ENCODE measurements at regions not wholly inside any gene's neighbourhood (a gene's known extent, or its start where the extent isn't known, plus 50 kb on each side); places are given as distances from the start of the nearest gene placed in this dataset.

- WGBS (ENCODE audit: insufficient coverage): 93% methylated on average over 4 of the region's 5 CpGs
- Histone ChIP-seq H3K4me1 (ENCODE audit: control extremely low read depth in 1 of 4, control insufficient read depth in 4 of 4, insufficient read depth in 4 of 4, low read length in 3 of 4) (no peaks in the 10 kb centered on the region), H3K27ac (ENCODE audit: insufficient read depth in 1 of 2, low read depth in 1 of 2, low read length in 2 of 2, poor library complexity in 1 of 2, severe bottlenecking in 2 of 2) (no peak overlapping the region), H3K4me3 (ENCODE audit: control insufficient read depth in 1 of 7, extremely low read depth in 1 of 7, insufficient read depth in 4 of 7, low read depth in 2 of 7, low read length in 6 of 7) (no peak overlapping the region), H3K27me3 (replicated peaks in 2 of 5; ENCODE audit: control insufficient read depth in 4 of 5, insufficient read depth in 5 of 5, low read length in 4 of 5) (no peaks in the 10 kb centered on the region), H3K36me3 (ENCODE audit: control insufficient read depth in 4 of 4, insufficient read depth in 4 of 4, low read length in 3 of 4) (no peaks in the 10 kb centered on the region), H3K9me3 (ENCODE audit: control extremely low read depth in 1 of 5, control insufficient read depth in 4 of 5, insufficient read depth in 2 of 5, low read depth in 1 of 5, low read length in 4 of 5) (peaks cover 0 to 5% (median 0%) of the 10 kb centered on the region in 5 experiments)
- ChIA-PET CTCF (no interaction called here), POLR2A (no interaction called here)
- peak in 1 of 3 donors; percentile 4 for DNase-seq
These were observed 369.6 kb downstream of the ATP23 start for GRCh38 chr12:58310809-58311622.

- H3K27me3 ChIP-seq (replicated peaks in 2 of 5; ENCODE audit: control insufficient read depth in 4 of 5, insufficient read depth in 5 of 5, low read length in 4 of 5): no peaks in the 10 kb centered on the region
- H3K4me3 ChIP-seq (ENCODE audit: control insufficient read depth in 1 of 7, extremely low read depth in 1 of 7, insufficient read depth in 4 of 7, low read depth in 2 of 7, low read length in 6 of 7): no peak overlapping the region
- ChIA-PET CTCF (no interaction called here), POLR2A (interaction anchor here (0.6 kb wide), 1 partner anchor 321 kb away, joined by 3 read pairs; no protein-coding TSS in a partner anchor)
- H3K4me1 ChIP-seq (ENCODE audit: control extremely low read depth in 1 of 4, control insufficient read depth in 4 of 4, insufficient read depth in 4 of 4, low read length in 3 of 4): no peaks in the 10 kb centered on the region
- H3K27ac ChIP-seq (ENCODE audit: insufficient read depth in 1 of 2, low read depth in 1 of 2, low read length in 2 of 2, poor library complexity in 1 of 2, severe bottlenecking in 2 of 2): no peak overlapping the region
- DNase-seq: no peak
- no peaks in the 10 kb centered on the region for H3K36me3 ChIP-seq (ENCODE audit: control insufficient read depth in 4 of 4, insufficient read depth in 4 of 4, low read length in 3 of 4)
- no peaks in the 10 kb centered on the region for H3K9me3 ChIP-seq (ENCODE audit: control extremely low read depth in 1 of 5, control insufficient read depth in 4 of 5, insufficient read depth in 2 of 5, low read depth in 1 of 5, low read length in 4 of 5)
- WGBS (ENCODE audit: insufficient coverage): 100% methylated on average over 1 of the region's 4 CpGs
These were observed 371.9 kb downstream of the ATP23 start for GRCh38 chr12:58313091-58313855.

GRCh38 chr12:58314610-58315009, 373.2 kb downstream of the ATP23 start:
- H3K9me3 ChIP-seq (ENCODE audit: control extremely low read depth in 1 of 5, control insufficient read depth in 4 of 5, insufficient read depth in 2 of 5, low read depth in 1 of 5, low read length in 4 of 5): peaks cover 0 to 5% (median 0%) of the 10 kb centered on the region in 5 experiments
- no peak overlapping the region for H3K4me3 ChIP-seq (ENCODE audit: control insufficient read depth in 1 of 7, extremely low read depth in 1 of 7, insufficient read depth in 4 of 7, low read depth in 2 of 7, low read length in 6 of 7)
- POLR2A ChIA-PET: no interaction called here
- CTCF ChIA-PET: no interaction called here
- DNase-seq: no peak
- no peaks in the 10 kb centered on the region for H3K27me3 ChIP-seq (replicated peaks in 2 of 5; ENCODE audit: control insufficient read depth in 4 of 5, insufficient read depth in 5 of 5, low read length in 4 of 5)
- no peaks in the 10 kb centered on the region for H3K4me1 ChIP-seq (ENCODE audit: control extremely low read depth in 1 of 4, control insufficient read depth in 4 of 4, insufficient read depth in 4 of 4, low read length in 3 of 4)
- no peaks in the 10 kb centered on the region for H3K36me3 ChIP-seq (ENCODE audit: control insufficient read depth in 4 of 4, insufficient read depth in 4 of 4, low read length in 3 of 4)
- H3K27ac ChIP-seq (ENCODE audit: insufficient read depth in 1 of 2, low read depth in 1 of 2, low read length in 2 of 2, poor library complexity in 1 of 2, severe bottlenecking in 2 of 2): no peak overlapping the region
- WGBS (ENCODE audit: insufficient coverage): 100% methylated on average over 4 of the region's 5 CpGs

- WGBS (ENCODE audit: insufficient coverage): 100% methylated on average over 1 of the region's 2 CpGs
- Histone ChIP-seq H3K4me3 (ENCODE audit: control insufficient read depth in 1 of 7, extremely low read depth in 1 of 7, insufficient read depth in 4 of 7, low read depth in 2 of 7, low read length in 6 of 7) (no peak overlapping the region), H3K27ac (ENCODE audit: insufficient read depth in 1 of 2, low read depth in 1 of 2, low read length in 2 of 2, poor library complexity in 1 of 2, severe bottlenecking in 2 of 2) (no peak overlapping the region), H3K9me3 (ENCODE audit: control extremely low read depth in 1 of 5, control insufficient read depth in 4 of 5, insufficient read depth in 2 of 5, low read depth in 1 of 5, low read length in 4 of 5) (peaks cover 0 to 5% (median 0%) of the 10 kb centered on the region in 5 experiments), H3K4me1 (ENCODE audit: control extremely low read depth in 1 of 4, control insufficient read depth in 4 of 4, insufficient read depth in 4 of 4, low read length in 3 of 4) (no peaks in the 10 kb centered on the region), H3K27me3 (replicated peaks in 2 of 5; ENCODE audit: control insufficient read depth in 4 of 5, insufficient read depth in 5 of 5, low read length in 4 of 5) (no peaks in the 10 kb centered on the region), H3K36me3 (ENCODE audit: control insufficient read depth in 4 of 4, insufficient read depth in 4 of 4, low read length in 3 of 4) (no peaks in the 10 kb centered on the region)
- ChIA-PET POLR2A (no interaction called here), CTCF (no interaction called here)
- DNase-seq: no peak
These were observed 375.6 kb downstream of the ATP23 start for GRCh38 chr12:58316926-58317325.

GRCh38 chr12:58321414-58321813, 380.0 kb downstream of the ATP23 start:
- 100% methylated on average over 2 of the region's 3 CpGs for WGBS (ENCODE audit: insufficient coverage)

GRCh38 chr12:58323676-58324075, 382.3 kb downstream of the ATP23 start:
- Histone ChIP-seq H3K36me3 (ENCODE audit: control insufficient read depth in 4 of 4, insufficient read depth in 4 of 4, low read length in 3 of 4) (no peaks in the 10 kb centered on the region), H3K9me3 (ENCODE audit: control extremely low read depth in 1 of 5, control insufficient read depth in 4 of 5, insufficient read depth in 2 of 5, low read depth in 1 of 5, low read length in 4 of 5) (peaks cover 0 to 4% (median 0%) of the 10 kb centered on the region in 5 experiments), H3K4me1 (ENCODE audit: control extremely low read depth in 1 of 4, control insufficient read depth in 4 of 4, insufficient read depth in 4 of 4, low read length in 3 of 4) (no peaks in the 10 kb centered on the region), H3K27ac (ENCODE audit: insufficient read depth in 1 of 2, low read depth in 1 of 2, low read length in 2 of 2, poor library complexity in 1 of 2, severe bottlenecking in 2 of 2) (no peak overlapping the region), H3K4me3 (ENCODE audit: control insufficient read depth in 1 of 7, extremely low read depth in 1 of 7, insufficient read depth in 4 of 7, low read depth in 2 of 7, low read length in 6 of 7) (no peak overlapping the region), H3K27me3 (replicated peaks in 2 of 5; ENCODE audit: control insufficient read depth in 4 of 5, insufficient read depth in 5 of 5, low read length in 4 of 5) (no peaks in the 10 kb centered on the region)
- ChIA-PET POLR2A (no interaction called here), CTCF (no interaction called here)
- 100% methylated on average over 1 of the region's 3 CpGs for WGBS (ENCODE audit: insufficient coverage)
- no peak for DNase-seq

More at GRCh38 chr12:58321414-58321813, 380.0 kb downstream of the ATP23 start:
- H3K36me3 ChIP-seq (ENCODE audit: control insufficient read depth in 4 of 4, insufficient read depth in 4 of 4, low read length in 3 of 4): no peaks in the 10 kb centered on the region
- POLR2A ChIA-PET: no interaction called here
- no peak for DNase-seq
- no peak overlapping the region for H3K4me3 ChIP-seq (ENCODE audit: control insufficient read depth in 1 of 7, extremely low read depth in 1 of 7, insufficient read depth in 4 of 7, low read depth in 2 of 7, low read length in 6 of 7)
- H3K27me3 ChIP-seq (replicated peaks in 2 of 5; ENCODE audit: control insufficient read depth in 4 of 5, insufficient read depth in 5 of 5, low read length in 4 of 5): no peaks in the 10 kb centered on the region
- H3K27ac ChIP-seq (ENCODE audit: insufficient read depth in 1 of 2, low read depth in 1 of 2, low read length in 2 of 2, poor library complexity in 1 of 2, severe bottlenecking in 2 of 2): no peak overlapping the region
- H3K9me3 ChIP-seq (ENCODE audit: control extremely low read depth in 1 of 5, control insufficient read depth in 4 of 5, insufficient read depth in 2 of 5, low read depth in 1 of 5, low read length in 4 of 5): peaks cover 0 to 5% (median 0%) of the 10 kb centered on the region in 5 experiments
- CTCF ChIA-PET: no interaction called here
- no peaks in the 10 kb centered on the region for H3K4me1 ChIP-seq (ENCODE audit: control extremely low read depth in 1 of 4, control insufficient read depth in 4 of 4, insufficient read depth in 4 of 4, low read length in 3 of 4)

GRCh38 chr12:58325561-58325960, 384.2 kb downstream of the ATP23 start:
- Histone ChIP-seq H3K9me3 (ENCODE audit: control extremely low read depth in 1 of 5, control insufficient read depth in 4 of 5, insufficient read depth in 2 of 5, low read depth in 1 of 5, low read length in 4 of 5) (no peaks in the 10 kb centered on the region), H3K27ac (ENCODE audit: insufficient read depth in 1 of 2, low read depth in 1 of 2, low read length in 2 of 2, poor library complexity in 1 of 2, severe bottlenecking in 2 of 2) (no peak overlapping the region), H3K4me3 (ENCODE audit: control insufficient read depth in 1 of 7, extremely low read depth in 1 of 7, insufficient read depth in 4 of 7, low read depth in 2 of 7, low read length in 6 of 7) (no peak overlapping the region), H3K36me3 (ENCODE audit: control insufficient read depth in 4 of 4, insufficient read depth in 4 of 4, low read length in 3 of 4) (no peaks in the 10 kb centered on the region), H3K4me1 (ENCODE audit: control extremely low read depth in 1 of 4, control insufficient read depth in 4 of 4, insufficient read depth in 4 of 4, low read length in 3 of 4) (no peaks in the 10 kb centered on the region), H3K27me3 (replicated peaks in 2 of 5; ENCODE audit: control insufficient read depth in 4 of 5, insufficient read depth in 5 of 5, low read length in 4 of 5) (no peaks in the 10 kb centered on the region)
- ChIA-PET POLR2A (no interaction called here), CTCF (no interaction called here)
- no peak for DNase-seq
- WGBS (ENCODE audit: insufficient coverage): no CpG with 5 or more reads among the region's 1 CpG
